ENCODE measurements at regions not wholly inside any gene's neighbourhood (a gene's known extent, or its start where the extent isn't known, plus 50 kb on each side); places are given as distances from the start of the nearest gene placed in this dataset.
"Not testable (repeated sequence)": the region's sequence is repeated elsewhere in the genome, so short reads cannot be mapped to it uniquely, and the experiment has no call there.

DNA sequence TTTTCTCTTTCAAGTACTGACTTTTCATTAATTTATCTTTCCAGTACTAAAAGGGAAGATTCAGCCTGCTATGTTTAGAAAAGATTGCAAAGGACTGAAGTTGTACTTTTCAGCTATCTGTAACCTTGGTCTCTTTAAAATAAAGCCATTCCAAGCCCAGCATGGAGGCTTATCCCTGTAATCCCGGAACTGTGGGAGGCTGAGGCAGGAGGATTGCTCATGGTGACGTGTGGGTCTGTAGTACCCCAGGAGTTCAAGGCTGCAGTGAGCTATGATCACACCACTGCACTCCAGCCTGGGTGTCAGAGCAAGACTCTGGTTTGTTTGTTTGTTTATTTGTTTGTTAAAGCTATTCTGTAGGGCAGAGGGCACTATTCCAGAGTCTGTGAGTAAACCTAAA, 50.6 kb upstream of the TMEM170B start:
- no peak for DNase-seq (ENCODE audit: low read depth in 2 of 2)

DNA sequence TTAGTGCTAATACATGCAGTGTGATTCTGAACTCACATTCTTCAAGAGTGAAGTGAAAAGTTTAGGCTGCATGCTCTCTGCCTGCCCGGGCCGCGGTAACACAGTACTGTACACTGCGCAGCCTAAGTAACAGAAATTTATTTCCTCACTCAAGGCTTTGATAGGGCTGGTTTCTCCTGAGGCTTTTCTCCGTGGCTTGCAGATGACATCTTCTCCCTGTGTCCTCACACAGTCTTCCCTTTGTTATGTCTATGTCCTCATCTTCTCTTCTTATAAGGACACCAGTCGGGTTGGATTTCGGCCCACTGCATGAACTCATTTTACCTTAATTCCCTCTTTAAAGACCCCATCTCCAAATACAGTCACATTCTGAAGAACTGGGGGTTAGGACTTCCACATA, 51.1 kb upstream of the TMEM170B start:
- DNase-seq (ENCODE audit: low read depth in 2 of 2): no peak

DNA sequence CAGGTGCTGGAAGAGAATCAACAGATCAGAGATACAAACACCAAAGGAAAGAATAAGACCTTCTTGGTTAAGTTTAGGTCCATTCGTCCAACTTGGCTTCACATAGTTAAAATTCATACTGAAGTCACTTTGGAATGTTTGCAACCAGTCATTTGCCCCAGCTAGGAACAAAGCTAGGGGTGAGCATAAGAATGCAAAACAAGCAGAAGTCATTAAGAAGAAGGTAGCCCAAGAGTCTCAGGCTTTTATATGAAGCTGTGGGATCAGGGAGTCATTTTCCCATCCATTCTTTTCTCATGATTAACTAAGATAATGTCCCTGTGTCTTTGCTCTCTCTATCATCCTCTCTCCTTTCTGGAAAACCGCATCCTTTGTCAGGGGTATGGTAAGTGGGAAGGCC, 51.5 kb upstream of the TMEM170B start:
- no peak for DNase-seq (ENCODE audit: low read depth in 2 of 2)

DNA sequence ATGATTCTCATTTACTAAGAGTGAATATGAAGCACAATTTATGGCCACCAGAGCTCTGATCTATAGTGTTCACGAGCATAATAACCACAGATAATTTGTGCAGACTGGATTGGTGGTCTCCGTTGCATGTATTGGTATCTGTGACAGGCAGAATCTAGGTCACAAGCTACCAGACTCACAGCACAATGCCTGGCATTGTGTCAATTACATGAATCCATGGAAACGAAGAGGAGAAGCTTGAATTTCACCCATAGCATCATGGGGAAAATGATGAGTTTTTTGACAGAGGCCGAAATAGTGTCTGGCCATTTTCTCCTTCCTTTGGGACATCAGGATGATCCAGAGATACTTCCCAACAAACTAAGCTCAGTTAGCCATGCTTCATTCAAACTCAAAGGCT, 52.3 kb upstream of the TMEM170B start:
- no peak for DNase-seq (ENCODE audit: low read depth in 2 of 2)

DNA sequence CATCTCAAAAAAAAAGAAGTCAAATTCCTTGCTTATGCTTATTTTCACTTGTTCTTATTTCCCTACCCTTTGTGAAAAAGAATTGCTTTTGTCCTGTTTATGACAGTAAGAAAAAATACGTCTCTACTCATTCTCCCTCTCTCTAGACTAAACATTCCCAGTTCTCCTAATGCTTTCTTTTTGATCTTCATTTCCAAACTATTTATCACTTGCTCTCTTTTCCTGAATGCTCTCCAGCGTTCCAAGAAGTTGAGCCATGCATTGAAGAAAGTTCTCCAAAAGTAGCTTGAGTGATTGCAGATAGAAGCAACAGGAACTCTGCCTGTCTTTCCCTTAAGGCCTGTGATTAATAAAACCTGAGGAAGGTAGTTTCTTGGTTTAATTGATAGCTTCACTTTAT, 53.1 kb upstream of the TMEM170B start:
- no peak for DNase-seq (ENCODE audit: low read depth in 2 of 2)

DNA sequence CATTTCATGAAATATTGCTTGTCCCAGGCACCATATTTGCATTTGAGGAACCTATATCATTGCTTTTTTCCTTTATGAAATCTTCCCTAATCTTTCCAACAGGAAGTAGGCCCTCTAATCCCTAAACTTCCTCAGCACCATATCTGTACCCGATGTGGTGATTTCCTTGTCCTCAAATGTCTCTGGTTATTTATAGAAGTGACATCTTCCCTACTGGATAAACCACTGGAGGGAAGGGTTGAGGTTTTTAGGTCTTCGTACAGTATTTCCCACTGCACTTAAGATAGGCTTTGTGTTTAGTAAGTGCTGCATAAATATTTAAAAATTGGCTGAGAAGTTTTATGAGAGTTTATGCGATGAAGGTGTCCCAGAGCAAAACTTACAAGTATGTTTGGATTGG, 54.9 kb upstream of the TMEM170B start:
- DNase-seq (ENCODE audit: low read depth in 2 of 2): no peak

DNA sequence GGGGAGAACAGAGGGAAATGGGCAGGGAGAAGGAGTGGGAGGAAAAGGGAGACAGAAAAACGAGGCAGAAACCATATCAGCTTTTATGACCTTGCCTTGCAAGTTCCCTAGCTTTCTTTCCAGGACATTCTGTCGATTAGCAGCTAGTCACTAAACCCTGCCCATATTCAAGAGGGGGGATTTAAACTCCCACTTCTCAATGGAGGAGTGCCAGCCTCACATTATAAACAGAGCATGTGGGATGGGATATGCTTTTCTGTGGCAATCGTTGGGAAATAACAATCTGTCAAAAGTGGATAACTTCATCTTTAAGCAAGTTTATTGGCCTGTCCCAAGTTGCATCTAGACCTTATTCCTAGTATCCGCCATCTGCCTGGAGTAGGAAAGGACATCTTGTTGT, 57.0 kb upstream of the TMEM170B start:
- no peak for DNase-seq (ENCODE audit: low read depth in 2 of 2)

DNA sequence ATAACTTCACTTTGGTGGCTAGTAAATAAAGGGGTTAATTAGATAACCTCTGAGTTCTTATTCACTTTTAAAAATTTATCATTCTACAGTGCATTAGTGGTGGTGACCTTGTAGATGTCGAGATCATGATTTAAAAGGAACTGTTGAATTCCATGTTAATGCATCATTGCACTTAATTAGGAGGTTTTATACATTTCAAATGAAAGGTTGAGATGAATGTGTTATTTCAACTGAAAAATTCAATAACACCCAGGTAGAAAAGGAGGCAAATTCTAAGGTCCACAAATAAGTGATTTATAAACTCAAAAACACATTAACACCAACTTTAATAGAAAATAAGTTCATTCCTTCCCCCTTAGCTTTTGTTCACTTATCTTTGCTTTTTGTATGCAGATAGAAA, 58.3 kb upstream of the TMEM170B start:
- DNase-seq (ENCODE audit: low read depth in 2 of 2): no peak

DNA sequence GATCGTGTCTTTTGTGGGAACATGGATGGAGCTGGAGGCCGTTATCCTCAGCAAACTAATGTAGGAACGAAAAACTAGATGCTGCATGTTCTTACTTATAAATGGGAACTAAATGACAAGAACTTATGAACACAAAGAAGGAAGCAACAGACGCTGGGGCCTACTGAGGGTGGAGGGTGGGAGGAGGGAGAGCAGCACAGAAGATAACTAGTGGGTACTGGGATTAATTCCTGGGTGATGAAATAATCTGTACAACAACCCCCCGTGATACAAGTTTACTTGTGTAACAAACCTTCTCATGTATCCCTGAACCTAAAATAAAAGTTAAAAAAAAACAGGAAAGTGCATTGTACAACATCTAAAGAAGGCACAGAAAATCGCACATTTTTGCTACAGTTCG, 59.0 kb upstream of the TMEM170B start:
- no peak for DNase-seq (ENCODE audit: low read depth in 2 of 2)

DNA sequence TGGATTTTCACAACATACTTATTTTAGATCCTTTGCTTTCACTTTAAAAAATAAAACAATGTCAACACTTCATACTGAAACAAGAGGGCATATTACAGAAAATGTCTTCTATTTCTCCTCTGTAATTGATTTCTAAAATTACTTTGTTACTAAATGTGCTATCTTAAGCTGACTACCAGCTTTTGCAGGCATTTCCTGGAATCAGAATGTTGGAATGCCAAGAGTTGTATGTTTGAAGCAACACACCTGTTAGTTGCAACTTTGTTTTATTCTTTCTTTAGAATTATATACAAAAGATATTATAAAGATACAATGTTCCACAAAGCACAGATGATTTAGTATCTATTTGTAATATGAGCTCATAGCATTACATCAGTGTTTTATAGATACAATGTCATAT, 62.5 kb upstream of the TMEM170B start:
- no peak for DNase-seq (ENCODE audit: low read depth in 2 of 2)

DNA sequence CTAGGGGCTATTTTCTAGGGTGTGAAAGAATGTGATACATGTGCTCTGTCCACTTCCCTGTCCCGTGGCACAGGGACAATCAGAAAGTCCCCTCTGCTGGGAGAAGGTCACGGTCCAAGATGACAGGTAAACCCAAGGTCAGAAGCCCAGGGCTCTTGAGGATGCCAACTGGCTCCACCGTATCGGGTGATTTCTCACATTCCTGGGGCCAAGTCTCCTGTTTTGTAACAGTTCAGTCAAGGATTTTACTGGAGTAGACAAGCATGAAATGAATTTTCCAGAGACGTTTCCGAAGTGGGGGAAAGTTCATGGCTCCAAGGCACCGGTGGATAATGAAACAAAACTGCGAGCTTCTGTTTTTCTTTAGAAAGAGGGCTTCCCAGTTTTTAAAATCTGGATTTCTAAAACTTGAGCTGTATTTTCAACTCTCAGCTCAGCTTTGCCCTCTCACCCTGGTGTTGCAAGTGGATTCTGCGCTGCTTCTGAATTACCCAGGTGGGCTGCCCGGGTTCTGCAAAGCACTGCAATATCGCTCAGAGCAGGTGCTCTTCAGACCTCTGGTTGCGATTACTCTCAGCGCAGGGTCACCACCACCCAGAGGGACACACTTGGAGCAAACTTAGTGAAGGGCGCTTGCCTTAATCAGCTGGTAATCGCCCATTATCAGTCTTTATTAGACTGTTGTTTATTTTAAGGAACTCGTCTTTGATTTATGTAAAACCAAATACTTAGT, 64.4 kb upstream of the TMEM170B start:
- DNase-seq (ENCODE audit: low read depth in 2 of 2): no peak

DNA sequence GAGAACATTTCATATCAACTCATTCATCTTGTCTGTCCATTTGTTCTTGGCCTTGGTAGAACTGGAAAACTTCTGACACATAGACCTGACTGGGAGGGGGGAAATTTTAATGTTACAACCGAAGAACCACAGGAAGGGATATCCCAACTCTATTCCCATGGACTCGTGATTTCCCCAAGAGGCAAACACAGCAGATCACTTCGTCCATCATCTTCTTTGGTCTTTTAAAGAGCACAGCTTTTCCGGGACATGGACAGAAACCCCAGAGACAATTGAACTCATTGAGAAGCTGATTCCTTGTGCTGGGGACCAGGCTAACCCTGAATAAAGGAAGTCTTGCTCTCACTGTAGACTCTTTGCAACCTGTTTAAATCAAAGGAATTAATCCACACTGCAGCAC, 66.3 kb upstream of the TMEM170B start:
- DNase-seq (ENCODE audit: low read depth in 2 of 2): no peak

DNA sequence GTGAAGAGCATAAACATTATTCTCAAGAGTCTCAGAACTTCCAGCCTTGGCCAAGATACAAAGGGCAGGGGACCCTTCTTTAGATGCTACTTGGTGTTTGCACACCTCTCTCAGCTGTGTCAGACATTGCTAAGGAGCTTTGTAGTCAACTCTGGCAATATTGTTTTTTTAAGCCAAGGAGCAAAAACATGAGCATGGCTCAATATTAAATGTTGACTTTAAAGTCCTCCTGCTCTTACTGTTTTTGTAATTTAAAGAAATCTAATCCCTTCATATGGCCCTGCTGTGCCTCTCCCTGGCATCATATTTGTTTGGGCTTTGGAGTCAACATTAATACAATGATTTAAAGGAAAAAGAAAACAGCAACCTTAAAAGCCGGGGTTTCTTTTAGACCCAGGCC, 67.9 kb upstream of the TMEM170B start:
- no peak for DNase-seq (ENCODE audit: low read depth in 2 of 2)

DNA sequence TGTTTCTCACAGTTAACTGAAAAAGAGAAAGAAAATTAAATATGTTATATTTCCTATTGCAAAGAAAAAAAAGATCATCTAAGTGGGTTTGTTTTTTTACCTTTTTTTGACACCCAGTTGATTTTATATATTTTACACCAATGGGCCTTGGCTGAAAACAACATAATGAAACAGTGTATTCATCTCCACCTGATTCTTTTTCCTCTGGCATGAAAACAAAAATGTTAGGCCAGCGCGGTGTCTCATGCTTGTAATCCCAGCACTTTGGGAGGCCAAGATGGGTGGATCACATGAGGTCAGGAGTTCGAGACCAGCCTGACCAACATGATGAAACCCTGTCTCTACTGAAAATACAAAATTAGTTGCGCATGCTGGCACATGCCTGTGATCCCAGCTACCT, 69.3 kb upstream of the TMEM170B start:
- DNase-seq (ENCODE audit: low read depth in 2 of 2): not testable (repeated sequence)

DNA sequence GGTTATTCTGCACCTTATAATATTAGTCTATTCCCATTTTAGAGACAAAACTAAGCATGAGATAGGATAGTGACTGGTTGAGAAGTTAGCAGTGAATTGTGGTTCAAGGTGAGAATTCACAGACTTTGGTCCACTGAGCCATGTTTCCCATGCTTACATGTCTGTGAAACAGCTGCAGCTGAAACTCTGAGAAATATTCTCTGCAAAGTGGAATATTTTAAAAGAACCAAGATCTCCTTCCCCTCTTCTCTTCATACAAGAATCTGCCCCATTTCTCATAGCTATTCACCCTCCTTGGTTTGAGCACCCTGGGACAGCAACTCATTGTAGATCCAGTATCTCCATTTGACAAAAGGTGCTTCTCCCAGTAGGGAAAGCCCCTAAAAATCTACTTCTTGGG, 70.2 kb upstream of the TMEM170B start:
- no peak for DNase-seq (ENCODE audit: low read depth in 2 of 2)

DNA sequence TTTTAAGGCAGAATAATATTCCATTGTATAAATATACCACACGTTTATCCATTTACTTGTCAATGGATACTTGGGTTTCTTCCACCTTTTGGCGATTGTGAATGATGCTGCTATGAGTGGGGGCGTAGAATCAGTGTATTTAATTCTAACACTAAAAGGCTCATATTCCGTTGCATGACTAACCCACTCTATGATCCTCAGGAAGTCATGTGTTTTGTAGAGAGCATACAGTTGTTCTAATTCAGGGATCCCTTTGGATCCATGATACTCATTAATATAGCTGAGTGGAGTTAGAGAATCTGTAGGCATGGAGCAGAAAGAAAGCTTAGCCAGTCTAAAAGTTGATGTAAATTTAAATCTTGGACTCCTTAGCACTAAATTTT, 74.2 kb upstream of the TMEM170B start:
- no peak for DNase-seq (ENCODE audit: low read depth in 2 of 2)

DNA sequence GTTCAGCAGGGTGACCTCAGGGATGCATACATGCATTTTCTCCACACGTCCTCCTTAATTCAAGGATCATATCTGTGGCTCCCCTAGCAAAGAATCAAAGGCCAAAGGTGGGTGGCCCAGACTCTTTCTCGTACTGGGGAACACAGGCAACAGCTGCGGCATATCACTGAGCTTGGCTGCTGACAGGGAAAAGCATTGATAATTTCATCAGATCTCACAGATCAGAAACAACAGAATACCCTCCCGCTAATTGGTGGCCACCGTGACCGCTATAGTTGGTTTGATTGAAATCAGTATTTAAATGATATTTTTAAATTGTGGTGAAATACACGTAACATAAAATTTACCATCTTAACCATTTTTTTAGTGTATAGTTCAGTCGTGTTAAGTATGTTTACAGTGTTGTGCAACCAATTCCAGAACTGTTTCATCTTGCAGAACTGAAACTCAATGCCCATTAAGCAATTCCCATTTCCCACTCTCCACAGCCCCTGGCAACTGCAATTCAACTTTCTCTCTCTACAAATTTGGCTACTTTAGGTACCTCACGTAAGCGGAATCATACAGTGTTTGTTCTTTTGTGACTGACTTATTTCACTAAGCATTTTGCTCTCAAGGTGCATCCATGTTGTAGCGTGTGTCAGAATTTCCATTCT, 74.7 kb upstream of the TMEM170B start:
- no peak for DNase-seq (ENCODE audit: low read depth in 2 of 2)

DNA sequence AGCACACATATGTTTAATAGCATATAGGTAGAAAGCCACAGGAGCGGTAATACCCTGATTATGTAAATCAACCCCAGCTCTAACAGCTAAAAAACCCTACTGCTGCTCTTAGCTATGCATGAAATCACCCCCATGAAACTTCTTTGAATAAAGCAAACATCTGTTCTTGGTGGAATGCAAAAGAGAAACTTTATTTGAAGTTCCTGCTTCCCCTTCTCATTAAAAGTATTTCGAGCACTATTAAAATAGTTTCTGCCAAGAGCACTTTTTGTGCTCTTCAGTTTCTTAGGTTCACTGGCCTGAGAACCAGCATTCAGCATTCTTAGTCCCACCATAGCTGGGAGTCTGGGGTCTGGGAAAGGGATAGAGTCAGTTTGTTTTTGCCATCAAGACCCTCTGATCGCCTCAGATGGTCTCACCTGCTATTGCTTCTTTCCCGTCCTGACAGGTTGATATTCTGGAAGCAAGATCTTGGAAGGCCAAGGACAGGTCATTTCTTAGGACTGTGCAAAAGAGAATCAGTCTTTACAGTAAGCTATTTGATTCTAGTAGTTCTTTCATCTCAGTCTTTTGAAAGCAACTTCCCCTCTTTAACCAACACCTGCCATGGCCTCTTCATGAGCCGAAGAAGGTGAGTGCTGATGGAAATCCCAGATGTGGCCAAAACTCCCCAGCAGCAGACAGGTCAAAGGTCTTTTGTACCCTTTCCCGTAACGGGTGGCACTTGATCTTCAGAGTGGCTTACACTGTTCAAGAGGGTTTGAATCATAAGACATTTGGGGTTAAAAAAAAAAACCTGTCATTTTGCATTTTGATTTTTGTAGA, 76.5 kb upstream of the TMEM170B start:
- no peak for DNase-seq (ENCODE audit: low read depth in 2 of 2)

DNA sequence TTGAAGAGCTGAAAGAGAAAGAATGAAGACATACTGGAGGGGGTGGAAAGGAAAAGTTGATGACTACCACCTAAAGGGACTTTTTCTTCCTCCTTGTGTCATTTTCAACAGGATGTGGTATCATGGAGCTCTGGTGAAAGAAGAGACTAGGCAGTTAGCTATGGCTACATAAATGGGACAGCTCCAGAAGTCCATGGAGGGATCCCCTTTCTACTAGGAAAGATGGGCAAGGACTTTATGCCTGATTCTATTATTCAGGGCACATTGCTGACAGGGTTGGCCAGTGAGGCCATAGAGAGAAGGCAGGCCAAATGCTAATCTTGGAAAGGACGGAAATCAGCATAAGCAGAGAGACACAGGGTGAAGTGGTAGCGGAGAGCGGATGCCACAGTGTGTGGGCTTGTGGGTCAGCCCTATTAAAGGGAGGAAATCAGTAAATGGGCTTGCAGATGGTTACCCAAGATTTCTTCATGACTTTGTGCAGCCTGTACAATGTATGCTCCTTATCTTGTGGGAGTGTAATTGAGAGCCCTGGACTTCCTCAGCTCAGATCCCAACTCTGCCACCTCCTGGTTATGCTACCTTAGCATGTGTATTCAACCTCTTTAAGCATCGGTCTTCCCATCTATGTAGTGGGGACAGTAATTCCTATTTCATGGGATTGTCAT, 77.4 kb upstream of the TMEM170B start:
- DNase-seq (ENCODE audit: low read depth in 2 of 2): no peak

DNA sequence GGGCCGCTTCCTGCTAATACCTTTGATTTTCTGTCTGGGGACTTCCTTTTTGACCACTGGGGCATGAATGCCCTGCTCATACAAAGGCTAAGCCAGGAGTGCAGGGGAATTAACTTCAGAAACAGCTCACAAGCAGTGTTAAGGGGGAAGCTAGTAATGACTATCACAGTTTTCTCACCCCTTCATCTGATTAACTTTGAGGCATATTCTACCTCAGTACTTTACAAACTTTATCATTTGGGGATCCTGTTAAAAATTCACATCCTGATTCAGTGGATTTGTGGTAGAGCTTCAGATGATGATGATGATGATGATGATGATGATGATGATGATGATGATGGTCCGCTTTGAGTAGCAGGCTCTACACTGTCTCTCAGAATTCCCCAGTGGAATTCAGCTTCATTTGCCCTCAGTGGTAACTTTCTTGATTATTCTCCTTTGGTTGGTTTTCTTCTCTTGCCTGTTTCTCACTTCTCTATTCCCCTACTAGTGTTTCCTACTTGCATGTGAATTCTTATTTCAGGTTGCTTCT, 78.4 kb upstream of the TMEM170B start:
- DNase-seq (ENCODE audit: low read depth in 2 of 2): no peak

DNA sequence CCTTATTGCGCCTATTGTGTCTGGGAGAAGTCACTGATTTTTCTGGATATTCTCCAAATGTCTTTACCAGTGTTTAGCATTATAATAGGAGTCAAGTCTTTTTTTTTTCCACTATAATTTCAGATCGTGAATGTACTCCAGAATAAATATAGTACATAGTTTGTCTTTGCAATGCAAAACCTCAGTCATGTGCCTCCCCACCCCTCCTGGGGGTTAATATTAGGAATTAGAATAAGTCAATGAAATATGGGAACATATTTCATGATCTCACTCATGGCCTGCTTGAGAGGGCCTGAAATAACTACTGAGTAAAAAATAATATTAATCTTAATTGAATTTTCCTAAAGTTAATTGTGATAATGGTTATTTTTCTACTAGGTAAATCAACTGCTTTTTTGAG, 79.0 kb upstream of the TMEM170B start:
- no peak for DNase-seq (ENCODE audit: low read depth in 2 of 2)

DNA sequence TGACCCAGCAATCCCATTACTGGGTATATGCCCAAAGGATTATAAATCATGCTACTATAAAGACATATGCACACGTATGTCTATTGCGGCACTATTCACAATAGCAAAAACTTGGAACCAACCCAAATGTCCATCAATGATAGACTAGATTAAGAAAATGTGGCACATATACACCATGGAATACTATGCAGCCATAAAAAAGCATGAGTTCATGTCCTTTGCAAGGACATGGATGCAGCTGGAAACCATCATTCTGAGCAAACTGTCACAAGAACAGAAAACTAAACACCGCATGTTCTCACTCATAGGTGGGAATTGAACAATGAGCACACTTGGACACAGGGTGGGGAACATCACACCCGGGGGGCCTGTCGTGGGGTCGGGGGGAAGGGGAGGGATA, 80.1 kb upstream of the TMEM170B start:
- DNase-seq (ENCODE audit: low read depth in 2 of 2): not testable (repeated sequence)
